Activated B cell treated with CpG ODN at 0.5 μM for 24 hours (primary cell): ENCODE measurements at regions not wholly inside any gene's neighbourhood (a gene's known extent, or its start where the extent isn't known, plus 50 kb on each side); places are given as distances from the start of the nearest gene placed in this dataset.

Source experiments
- ATAC-seq: fragments of 200-7000 bp; cut with Tn5 transposase; one replicate; pipeline ENCODE4 v1.10.0; 2021; ENCODE audit warnings: low read depth, mild to moderate bottlenecking, moderate library complexity
- CTCF ChIA-PET: fragments of 350-600 bp; sonication (Branson Sonifier 250); formaldehyde crosslinking; loops from one replicate; lab custom pipeline; 2021; ENCODE audit warnings: antibody characterized with exemption; lab: Charles Lee
- POLR2A ChIA-PET: fragments of 350-600 bp; sonication (Branson Sonifier 250); formaldehyde crosslinking; loops from one replicate; lab custom pipeline; 2021; ENCODE audit warnings: antibody characterized with exemption; lab: Charles Lee
- DNase-seq: peaks from one replicate; pipeline ENCODE4 v3.0.0; 2022
- H3K27ac Mint-ChIP-seq: one replicate; pipeline ENCODE4 v1.8.0; 2020; ENCODE audit warnings: mixed read lengths
- H3K27me3 Mint-ChIP-seq: one replicate; pipeline ENCODE4 v1.8.0; 2021; ENCODE audit warnings: mixed read lengths
- H3K36me3 Mint-ChIP-seq: one replicate; pipeline ENCODE4 v1.8.0; 2021; ENCODE audit warnings: low read depth, mixed read lengths
- H3K4me1 Mint-ChIP-seq: one replicate; pipeline ENCODE4 v1.8.0; 2021; ENCODE audit warnings: mixed read lengths
- H3K4me3 Mint-ChIP-seq: one replicate; pipeline ENCODE4 v1.8.0; 2020; ENCODE audit warnings: mild to moderate bottlenecking, mixed read lengths
- H3K9me3 Mint-ChIP-seq: one replicate; pipeline ENCODE4 v1.8.0; 2020; ENCODE audit warnings: mixed read lengths
- intact Hi-C: fragments of 100-400 bp; cut with micrococcal nuclease; formaldehyde crosslinking; loops from one replicate; pipeline ENCODE4 v1.15.1; 2024
- TF ChIP-seq, protein P1 (sequence below): fragments of 200-600 bp; IDR thresholded peaks from one replicate; pipeline ENCODE4 v1.8.0; 2022; ENCODE audit warnings: antibody characterized with exemption, mild to moderate bottlenecking

DNA sequence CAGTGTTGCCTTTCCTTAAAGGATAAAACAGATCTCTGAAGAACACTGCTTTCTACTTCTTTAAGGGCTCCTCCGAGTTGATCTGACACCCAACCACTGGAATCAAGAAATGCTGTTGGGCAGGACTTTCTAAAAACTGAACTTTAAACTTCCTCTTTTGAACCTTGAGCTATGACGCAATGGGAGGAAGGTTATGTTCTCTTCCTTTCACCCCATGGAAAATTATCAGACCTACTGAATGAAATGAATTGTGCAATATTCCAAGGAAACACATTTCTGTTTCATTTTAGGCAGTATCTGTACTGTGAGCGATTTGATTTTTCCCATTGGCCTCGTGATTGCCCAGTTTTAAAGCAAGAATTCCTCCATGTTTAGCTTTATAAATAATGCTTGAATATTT is 206.0 kb upstream of the PRR16 start:
- Mint-ChIP-seq H3K4me3 (no peak overlapping the region), H3K27ac (no peak overlapping the region), H3K4me1 (no peaks in the 10 kb centered on the region), H3K36me3 (no peaks in the 10 kb centered on the region), H3K9me3 (no peaks in the 10 kb centered on the region), H3K27me3 (no peaks in the 10 kb centered on the region)
- DNase-seq, result no peak
- ChIA-PET CTCF (no interaction called here), POLR2A (no interaction called here)
- TF ChIP-seq, protein P1, sequence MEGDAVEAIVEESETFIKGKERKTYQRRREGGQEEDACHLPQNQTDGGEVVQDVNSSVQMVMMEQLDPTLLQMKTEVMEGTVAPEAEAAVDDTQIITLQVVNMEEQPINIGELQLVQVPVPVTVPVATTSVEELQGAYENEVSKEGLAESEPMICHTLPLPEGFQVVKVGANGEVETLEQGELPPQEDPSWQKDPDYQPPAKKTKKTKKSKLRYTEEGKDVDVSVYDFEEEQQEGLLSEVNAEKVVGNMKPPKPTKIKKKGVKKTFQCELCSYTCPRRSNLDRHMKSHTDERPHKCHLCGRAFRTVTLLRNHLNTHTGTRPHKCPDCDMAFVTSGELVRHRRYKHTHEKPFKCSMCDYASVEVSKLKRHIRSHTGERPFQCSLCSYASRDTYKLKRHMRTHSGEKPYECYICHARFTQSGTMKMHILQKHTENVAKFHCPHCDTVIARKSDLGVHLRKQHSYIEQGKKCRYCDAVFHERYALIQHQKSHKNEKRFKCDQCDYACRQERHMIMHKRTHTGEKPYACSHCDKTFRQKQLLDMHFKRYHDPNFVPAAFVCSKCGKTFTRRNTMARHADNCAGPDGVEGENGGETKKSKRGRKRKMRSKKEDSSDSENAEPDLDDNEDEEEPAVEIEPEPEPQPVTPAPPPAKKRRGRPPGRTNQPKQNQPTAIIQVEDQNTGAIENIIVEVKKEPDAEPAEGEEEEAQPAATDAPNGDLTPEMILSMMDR, result no peak
- ATAC-seq, result no peak
- intact Hi-C loops, result no loop called here

- H3K36me3 Mint-ChIP-seq, result no peaks in the 10 kb centered on the region
- TF ChIP-seq, protein P1, result no peak
- intact Hi-C loops, result no loop called here
- H3K9me3 Mint-ChIP-seq, result no peaks in the 10 kb centered on the region
- POLR2A ChIA-PET, result no interaction called here
- no peak overlapping the region for H3K4me3 Mint-ChIP-seq
- CTCF ChIA-PET, result no interaction called here
- no peak for DNase-seq
- no peak for ATAC-seq
- no peak overlapping the region for H3K27ac Mint-ChIP-seq
- no peaks in the 10 kb centered on the region for H3K4me1 Mint-ChIP-seq
- no peaks in the 10 kb centered on the region for H3K27me3 Mint-ChIP-seq
Measured at GRCh38 chr5:120260651-120261050, 203.4 kb upstream of the PRR16 start.

- POLR2A ChIA-PET, result no interaction called here
- Mint-ChIP-seq H3K9me3 (no peaks in the 10 kb centered on the region), H3K27ac (no peak overlapping the region), H3K4me3 (no peak overlapping the region), H3K27me3 (no peaks in the 10 kb centered on the region), H3K4me1 (no peaks in the 10 kb centered on the region), H3K36me3 (no peaks in the 10 kb centered on the region)
- TF ChIP-seq, protein P1, result no peak
- ATAC-seq (no peak), DNase-seq (no peak)
- intact Hi-C loops, result no loop called here
- CTCF ChIA-PET, result no interaction called here
Measured at GRCh38 chr5:120270498-120270897, 193.6 kb upstream of the PRR16 start.

DNA sequence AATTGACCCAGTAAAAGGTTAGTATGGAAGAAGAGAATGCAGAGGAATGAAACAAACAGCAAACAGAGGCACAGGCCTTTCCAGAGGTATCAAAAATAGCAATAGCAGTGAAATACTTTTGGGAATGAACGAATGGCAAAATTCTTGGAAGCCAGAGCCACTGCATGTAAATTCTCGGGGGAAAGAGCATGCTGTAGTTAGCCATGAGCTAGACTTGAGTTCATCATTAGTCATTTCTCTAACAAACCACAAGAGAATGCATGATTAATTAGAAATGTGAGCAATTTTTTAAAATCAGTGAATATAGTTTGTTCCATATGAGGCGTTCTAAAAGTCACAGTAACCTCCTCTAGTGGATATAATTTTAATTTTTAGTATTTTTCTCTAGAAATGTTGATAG is 170.3 kb upstream of the PRR16 start:
- ChIA-PET POLR2A (no interaction called here), CTCF (no interaction called here)
- Mint-ChIP-seq H3K27me3 (no peaks in the 10 kb centered on the region), H3K27ac (no peak overlapping the region), H3K4me3 (no peak overlapping the region), H3K36me3 (no peaks in the 10 kb centered on the region), H3K4me1 (no peaks in the 10 kb centered on the region), H3K9me3 (no peaks in the 10 kb centered on the region)
- intact Hi-C loops, result no loop called here
- ATAC-seq, result no peak
- no peak for DNase-seq
- TF ChIP-seq, protein P1, result no peak

DNA sequence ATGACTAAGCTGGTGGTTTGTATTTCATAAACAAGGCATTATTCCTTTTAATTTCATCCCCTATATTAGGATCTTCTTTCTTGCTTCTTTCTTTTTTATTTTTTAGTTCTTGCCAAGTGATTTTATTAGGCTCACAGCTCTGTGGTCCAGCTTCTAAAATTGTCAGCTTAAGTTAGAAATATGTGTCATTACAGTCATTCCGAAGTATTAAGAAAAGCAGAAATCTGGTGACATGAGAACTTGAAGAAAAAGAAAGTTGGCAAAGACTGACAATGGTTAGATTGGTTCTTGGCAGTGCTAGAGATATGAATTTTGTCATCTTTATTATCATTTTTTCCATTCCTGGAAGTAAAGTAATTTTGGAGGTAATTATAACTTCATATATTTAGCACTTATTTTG is 166.5 kb upstream of the PRR16 start:
- H3K4me3 Mint-ChIP-seq, result no peak overlapping the region
- TF ChIP-seq, protein P1, result no peak
- no peaks in the 10 kb centered on the region for H3K9me3 Mint-ChIP-seq
- no peak for ATAC-seq
- H3K36me3 Mint-ChIP-seq, result no peaks in the 10 kb centered on the region
- no peaks in the 10 kb centered on the region for H3K27me3 Mint-ChIP-seq
- CTCF ChIA-PET, result no interaction called here
- H3K27ac Mint-ChIP-seq, result no peak overlapping the region
- no peaks in the 10 kb centered on the region for H3K4me1 Mint-ChIP-seq
- POLR2A ChIA-PET, result no interaction called here
- intact Hi-C loops, result no loop called here
- DNase-seq, result no peak
